HEK293T (cell line): ENCODE measurements at regions not wholly inside any gene's neighbourhood (a gene's known extent, or its start where the extent isn't known, plus 50 kb on each side); places are given as distances from the start of the nearest gene placed in this dataset.
"Not testable (repeated sequence)": the region's sequence is repeated elsewhere in the genome, so short reads cannot be mapped to it uniquely, and the experiment has no call there.

Experiments used
- BHLHE40 ChIP-seq: fragments of 450-650 bp; IDR thresholded peaks from 2 replicates; pipeline ENCODE4 v1.6.1; 2016; ENCODE audit warnings: mild to moderate bottlenecking, moderate library complexity, borderline replicate concordance
- ELF4 ChIP-seq: fragments of 450-650 bp; IDR thresholded peaks from 2 replicates; pipeline ENCODE4 v1.6.1; 2017; ENCODE audit warnings: antibody characterized with exemption
- FOXA1 ChIP-seq: fragments of 450-650 bp; IDR thresholded peaks from 2 replicates; pipeline ENCODE4 v1.6.1; 2016; ENCODE audit warnings: mild to moderate bottlenecking
- L3MBTL2 ChIP-seq: fragments of 450-650 bp; conservative IDR thresholded peaks from 2 replicates; pipeline ENCODE4 v1.6.1; 2016; ENCODE audit warnings: mild to moderate bottlenecking
- SP1 ChIP-seq: fragments of 450-650 bp; IDR thresholded peaks from 2 replicates; pipeline ENCODE4 v1.6.1; 2017
- SUZ12 ChIP-seq: fragments of 450-650 bp; IDR thresholded peaks from 2 replicates; pipeline ENCODE4 v1.6.1; 2016; ENCODE audit warnings: mild to moderate bottlenecking
- TARDBP ChIP-seq: fragments of 450-650 bp; IDR thresholded peaks from 2 replicates; pipeline ENCODE4 v1.6.1; 2016
- ZNF384 ChIP-seq: fragments of 450-650 bp; IDR thresholded peaks from 2 replicates; pipeline ENCODE4 v1.6.1; 2016

- not testable (repeated sequence) for TF ChIP-seq BHLHE40, TARDBP, L3MBTL2, SP1, ELF4, FOXA1, ZNF384, SUZ12
These were observed 1368.7 kb downstream of the CDH12 start for GRCh38 chr5:21484498-21484889.
